GF-D8 (cell line): ENCODE measurements at regions not wholly inside any gene's neighbourhood (a gene's known extent, or its start where the extent isn't known, plus 50 kb on each side); places are given as distances from the start of the nearest gene placed in this dataset.

ENCODE experiments used
- DNase-seq: peaks from one replicate; lab custom pipeline; 2025; lab: John Stamatoyannopoulos, UW

GRCh38 chr10:8981277-8981676 is 926.8 kb downstream of the GATA3 start:
- no peak for DNase-seq

- no peak for DNase-seq
Observed at GRCh38 chr10:8985651-8986050, 931.2 kb downstream of the GATA3 start.

- no peak for DNase-seq
Observed at GRCh38 chr10:8986975-8987374, 932.5 kb downstream of the GATA3 start.

GRCh38 chr10:8987712-8988111 is 933.2 kb downstream of the GATA3 start:
- DNase-seq: no peak

GRCh38 chr10:8990280-8990987 is 935.9 kb downstream of the GATA3 start:
- no peak for DNase-seq

GRCh38 chr10:8992009-8992408 is 937.5 kb downstream of the GATA3 start:
- no peak for DNase-seq

GRCh38 chr10:8993864-8994263 is 939.4 kb downstream of the GATA3 start:
- DNase-seq: no peak

GRCh38 chr10:8998751-8999150 is 944.3 kb downstream of the GATA3 start:
- DNase-seq: no peak

GRCh38 chr10:9003122-9003521 is 948.6 kb downstream of the GATA3 start:
- DNase-seq: no peak

- no peak for DNase-seq
Observed at GRCh38 chr10:9004736-9005135, 950.2 kb downstream of the GATA3 start.

- no peak for DNase-seq
Observed at GRCh38 chr10:9009505-9009904, 955.0 kb downstream of the GATA3 start.

- no peak for DNase-seq
Observed at GRCh38 chr10:9010093-9010492, 955.6 kb downstream of the GATA3 start.

GRCh38 chr10:9010931-9011670 is 956.6 kb downstream of the GATA3 start:
- DNase-seq: no peak

- DNase-seq: no peak
Observed at GRCh38 chr10:9012312-9012711, 957.8 kb downstream of the GATA3 start.

GRCh38 chr10:9015005-9015404 is 960.5 kb downstream of the GATA3 start:
- no peak for DNase-seq

GRCh38 chr10:9015447-9015846 is 961.0 kb downstream of the GATA3 start:
- DNase-seq: no peak

- no peak for DNase-seq
Observed at GRCh38 chr10:9016930-9017329, 962.4 kb downstream of the GATA3 start.

- no peak for DNase-seq
Observed at GRCh38 chr10:9018195-9019173, 964.0 kb downstream of the GATA3 start.

GRCh38 chr10:9023206-9023605 is 968.7 kb downstream of the GATA3 start:
- no peak for DNase-seq

GRCh38 chr10:9024210-9024609 is 969.7 kb downstream of the GATA3 start:
- DNase-seq: no peak

- no peak for DNase-seq
Observed at GRCh38 chr10:9028231-9028630, 973.7 kb downstream of the GATA3 start.

GRCh38 chr10:9035355-9035754 is 980.9 kb downstream of the GATA3 start:
- no peak for DNase-seq
